GM12878 (cell line): ENCODE measurements at regions not wholly inside any gene's neighbourhood (a gene's known extent, or its start where the extent isn't known, plus 50 kb on each side); places are given as distances from the start of the nearest gene placed in this dataset.

Experiments
- ATF7 ChIP-seq: fragments of 450-650 bp; IDR thresholded peaks from 2 replicates; pipeline ENCODE4 v1.6.1; 2016; ENCODE audit warnings: low read depth, mild to moderate bottlenecking
- BHLHE40 ChIP-seq, 2 experiments: fragments of 450-650 bp in 1 of 2; IDR thresholded peaks; 2 replicates each; pipeline ENCODE4 v1.6.1; 2011 to 2017; ENCODE audit warnings: low read depth in 2 of 2, borderline replicate concordance in 1 of 2, improper control_type of control experiment in 1 of 2, low read length in 1 of 2, mild to moderate bottlenecking in 1 of 2
- CBFB ChIP-seq: IDR thresholded peaks from 2 replicates; pipeline ENCODE4 v1.6.1; 2016; ENCODE audit warnings: antibody characterized with exemption, low read depth
- CBX3 ChIP-seq: fragments of 200-600 bp; sonication (generic); IDR thresholded peaks from 2 replicates; pipeline ENCODE4 v1.6.1; 2016; ENCODE audit warnings: low read depth, borderline replicate concordance
- FOXK2 ChIP-seq: fragments of 450-650 bp; IDR thresholded peaks from 2 replicates; pipeline ENCODE4 v1.6.1; 2017; ENCODE audit warnings: mild to moderate bottlenecking, moderate library complexity
- NFYB ChIP-seq: IDR thresholded peaks from 2 replicates; pipeline ENCODE4 v1.6.1; 2011; ENCODE audit warnings: low read depth, mild to moderate bottlenecking, low read length, improper control_type of control experiment, moderate library complexity; ENCODE audit not compliant: insufficient read depth
- POLR2AphosphoS2 ChIP-seq: IDR thresholded peaks from 2 replicates; pipeline ENCODE4 v1.6.1; 2011; ENCODE audit warnings: low read depth, mild to moderate bottlenecking, low read length, improper control_type of control experiment, moderate library complexity
- POLR2AphosphoS5 ChIP-seq: IDR thresholded peaks from 2 replicates; pipeline ENCODE4 v1.6.1; 2011; ENCODE audit warnings: mild to moderate bottlenecking, low read length, inconsistent platforms
- RELA ChIP-seq: fragments of 450-650 bp; IDR thresholded peaks from 2 replicates; pipeline ENCODE4 v1.8.0; 2014; ENCODE audit warnings: borderline replicate concordance; ENCODE audit not compliant: partially characterized antibody
- SREBF1 ChIP-seq: IDR thresholded peaks from 2 replicates; pipeline ENCODE4 v1.6.1; 2012; ENCODE audit warnings: mild to moderate bottlenecking, low read length
- STAT3 ChIP-seq: IDR thresholded peaks from 2 replicates; pipeline ENCODE4 v1.6.1; 2011; ENCODE audit warnings: low read depth, low read length, improper control_type of control experiment
- SUZ12 ChIP-seq: fragments of 200-600 bp; sonication (generic); IDR thresholded peaks from one replicate; pipeline ENCODE4 v1.6.1; 2018; ENCODE audit warnings: antibody characterized with exemption, mild to moderate bottlenecking; ENCODE audit not compliant: unreplicated experiment
- TCF7 ChIP-seq: IDR thresholded peaks from 2 replicates; pipeline ENCODE4 v1.6.1; 2014; ENCODE audit warnings: antibody characterized with exemption, borderline replicate concordance
- ZZZ3 ChIP-seq: IDR thresholded peaks from 2 replicates; pipeline ENCODE4 v1.6.1; 2011; ENCODE audit warnings: low read depth; ENCODE audit not compliant: control insufficient read depth, insufficient read length
- TF ChIP-seq, protein P1 (sequence below): fragments of 450-650 bp; IDR thresholded peaks from 2 replicates; pipeline ENCODE4 v1.6.1; 2016; ENCODE audit warnings: mild to moderate bottlenecking

GRCh38 chr2:122736279-122736678, 980.8 kb downstream of the TSN start (continued):
- TF ChIP-seq TCF7 (no peak), ZZZ3 (no peak), FOXK2 (no peak), ATF7 (no peak), SREBF1 (no peak), SUZ12 (no peak), STAT3 (no peak), NFYB (no peak), RELA (no peak), POLR2AphosphoS2 (no peak), BHLHE40 (IDR thresholded peaks at IDR 0.05; ENCODE audit: borderline replicate concordance in 1 of 2, low read depth in 2 of 2, low read length in 1 of 2) (no peak), CBFB (no peak), POLR2AphosphoS5 (no peak), CBX3 (no peak)
- TF ChIP-seq, protein P1, sequence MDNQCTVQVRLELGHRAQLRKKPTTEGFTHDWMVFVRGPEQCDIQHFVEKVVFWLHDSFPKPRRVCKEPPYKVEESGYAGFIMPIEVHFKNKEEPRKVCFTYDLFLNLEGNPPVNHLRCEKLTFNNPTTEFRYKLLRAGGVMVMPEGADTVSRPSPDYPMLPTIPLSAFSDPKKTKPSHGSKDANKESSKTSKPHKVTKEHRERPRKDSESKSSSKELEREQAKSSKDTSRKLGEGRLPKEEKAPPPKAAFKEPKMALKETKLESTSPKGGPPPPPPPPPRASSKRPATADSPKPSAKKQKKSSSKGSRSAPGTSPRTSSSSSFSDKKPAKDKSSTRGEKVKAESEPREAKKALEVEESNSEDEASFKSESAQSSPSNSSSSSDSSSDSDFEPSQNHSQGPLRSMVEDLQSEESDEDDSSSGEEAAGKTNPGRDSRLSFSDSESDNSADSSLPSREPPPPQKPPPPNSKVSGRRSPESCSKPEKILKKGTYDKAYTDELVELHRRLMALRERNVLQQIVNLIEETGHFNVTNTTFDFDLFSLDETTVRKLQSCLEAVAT, result no peak
